SK-N-SH (cell line): ENCODE measurements at regions not wholly inside any gene's neighbourhood (a gene's known extent, or its start where the extent isn't known, plus 50 kb on each side); places are given as distances from the start of the nearest gene placed in this dataset.

Experiments used
- CTCF ChIA-PET: fragments of 300-600, 350-600 bp; formaldehyde crosslinking; extraction: SDS; loops from one replicate; lab custom pipeline; 2021; lab: Yijun Ruan, JAX
- POLR2A ChIA-PET: fragments of 350-600 bp; sonication (Branson Sonifier 250); formaldehyde crosslinking; extraction: SDS; loops from one replicate; lab custom pipeline; 2020; ENCODE audit warnings: antibody characterized with exemption, inconsistent platforms; lab: Yijun Ruan, JAX
- DNase-seq: peaks from one replicate; pipeline ENCODE4 v3.0.0; 2012
- H2AFZ ChIP-seq: fragments of 200-600 bp; sonication (generic); 2 replicates; pipeline ENCODE4 v1.8.1; 2016; ENCODE audit warnings: antibody characterized with exemption, mild to moderate bottlenecking, low read depth
- H3F3A ChIP-seq: fragments of 200-600 bp; sonication (generic); replicated peaks from 2 replicates; pipeline ENCODE3; 2016; ENCODE audit warnings: antibody characterized with exemption, mild to moderate bottlenecking; ENCODE audit not compliant: insufficient read depth
- H3K27ac ChIP-seq, 2 experiments: fragments of 200-500 bp in 1 of 2; fragments of 200-600 bp in 1 of 2; sonication (Bioruptor generic) in 1 of 2; sonication (generic), shearing (Covaris generic) in 1 of 2; 2 replicates each; pipeline versions ENCODE4 v1.5.1 to v1.6.1; 2014 to 2016; ENCODE audit warnings: low read depth in 2 of 2, inconsistent platforms in 1 of 2, low read length in 1 of 2, mild to moderate bottlenecking in 1 of 2, mixed read lengths in 1 of 2
- H3K27me3 ChIP-seq: fragments of 200-600 bp; sonication (generic), shearing (Covaris generic); 2 replicates; pipeline ENCODE4 v1.6.1; 2016; ENCODE audit warnings: mixed run types; ENCODE audit not compliant: insufficient read depth
- H3K36me3 ChIP-seq, 2 experiments: fragments of 200-500 bp in 1 of 2; fragments of 200-600 bp in 1 of 2; sonication (Bioruptor generic) in 1 of 2; sonication (generic) in 1 of 2; replicated peaks in 1 of 2; 2 replicates each; pipeline versions ENCODE3 to v1.5.1; 2014 to 2016; ENCODE audit warnings: low read length in 1 of 2, mild to moderate bottlenecking in 1 of 2; ENCODE audit not compliant: insufficient read depth in 2 of 2, control insufficient read depth in 1 of 2
- H3K4me1 ChIP-seq, 2 experiments: fragments of 200-500 bp in 1 of 2; fragments of 200-600 bp in 1 of 2; sonication (Bioruptor generic) in 1 of 2; sonication (generic), shearing (Covaris generic) in 1 of 2; 2 replicates each; pipeline versions ENCODE4 v1.5.1 to v1.6.1; 2014 to 2016; ENCODE audit warnings: low read depth in 1 of 2, low read length in 1 of 2, mixed run types in 1 of 2; ENCODE audit not compliant: insufficient read depth in 2 of 2, control insufficient read depth in 1 of 2
- H3K4me2 ChIP-seq: fragments of 200-600 bp; sonication (generic), shearing (Covaris generic); 2 replicates; pipeline ENCODE4 v1.6.1; 2017; ENCODE audit warnings: mixed run types
- H3K4me3 ChIP-seq, 2 experiments: fragments of 200-500 bp in 1 of 2; fragments of 200-600 bp in 1 of 2; sonication (Bioruptor generic) in 1 of 2; sonication (generic), shearing (Covaris generic) in 1 of 2; 2 replicates each; pipeline versions ENCODE4 v1.5.1 to v1.8.1; 2014 to 2016; ENCODE audit warnings: low read depth in 2 of 2, inconsistent platforms in 1 of 2, low read length in 1 of 2, mild to moderate bottlenecking in 1 of 2, mixed read lengths in 1 of 2, moderate library complexity in 1 of 2
- H3K79me2 ChIP-seq: fragments of 200-600 bp; sonication (generic); 2 replicates; pipeline ENCODE4 v1.8.1; 2017; ENCODE audit warnings: mild to moderate bottlenecking; ENCODE audit not compliant: insufficient read depth
- H3K9ac ChIP-seq: fragments of 200-600 bp; sonication (generic); 2 replicates; pipeline ENCODE4 v1.6.1; 2017; ENCODE audit warnings: mixed run types
- H3K9me2 ChIP-seq: fragments of 200-600 bp; sonication (generic); 2 replicates; pipeline ENCODE4 v1.6.1; 2017; ENCODE audit warnings: mixed run types
- H3K9me3 ChIP-seq: fragments of 200-600 bp; sonication (generic); 2 replicates; pipeline ENCODE4 v1.6.1; 2017; ENCODE audit warnings: mixed run types, mild to moderate bottlenecking, moderate library complexity
- H4K20me1 ChIP-seq: fragments of 200-600 bp; sonication (generic); 2 replicates; pipeline ENCODE4 v1.6.1; 2017; ENCODE audit warnings: mild to moderate bottlenecking, mixed run types; ENCODE audit not compliant: insufficient read depth
- CHD2 ChIP-seq: fragments of 150-350 bp; IDR thresholded peaks from 2 replicates; pipeline ENCODE4 v1.6.1; 2018; ENCODE audit warnings: low read length; ENCODE audit not compliant: partially characterized antibody
- ELF1 ChIP-seq: IDR thresholded peaks from 2 replicates; pipeline ENCODE4 v1.4.0; 2012
- EZH2phosphoT487 ChIP-seq: fragments of 200-600 bp; sonication (generic); IDR thresholded peaks from 2 replicates; pipeline ENCODE4 v1.6.1; 2017; ENCODE audit warnings: low read depth, mixed run types, mild to moderate bottlenecking, antibody characterized with exemption, moderate library complexity, borderline replicate concordance
- FOXM1 ChIP-seq: IDR thresholded peaks from 2 replicates; pipeline ENCODE4 v1.4.0; 2012; ENCODE audit warnings: low read depth, mild to moderate bottlenecking
- GATA2 ChIP-seq: sonication (generic); formaldehyde crosslinking; IDR thresholded peaks from 2 replicates; pipeline ENCODE4 v1.5.0; 2020; ENCODE audit warnings: mild to moderate bottlenecking, missing genetic modification reagents
- IRF3 ChIP-seq: fragments of 150-350 bp; IDR thresholded peaks from 2 replicates; pipeline ENCODE4 v1.6.1; 2016; ENCODE audit warnings: mild to moderate bottlenecking, low read depth, low read length
- JUND ChIP-seq: IDR thresholded peaks from 2 replicates; pipeline ENCODE4 v1.4.0; 2012
- MAX ChIP-seq: IDR thresholded peaks from 2 replicates; pipeline ENCODE4 v1.4.0; 2012; ENCODE audit warnings: low read depth
- MXI1 ChIP-seq: IDR thresholded peaks from 2 replicates; pipeline ENCODE4 v1.6.1; 2012; ENCODE audit warnings: mild to moderate bottlenecking, low read depth, low read length, improper control_type of control experiment
- NRF1 ChIP-seq: IDR thresholded peaks from 2 replicates; pipeline ENCODE4 v1.6.1; 2012; ENCODE audit warnings: low read depth, mild to moderate bottlenecking, low read length
- PBX3 ChIP-seq: IDR thresholded peaks from 2 replicates; pipeline ENCODE4; 2012
- POLR2AphosphoS5 ChIP-seq: IDR thresholded peaks from 2 replicates; pipeline ENCODE4 v1.6.1; 2012; ENCODE audit warnings: low read depth, low read length
- RFX5 ChIP-seq: IDR thresholded peaks from 2 replicates; pipeline ENCODE4 v1.6.1; 2012; ENCODE audit warnings: mild to moderate bottlenecking, improper control_type of control experiment, low read length
- RXRA ChIP-seq: IDR thresholded peaks from 2 replicates; pipeline ENCODE4 v1.4.0; 2012; ENCODE audit warnings: low read depth, mild to moderate bottlenecking, borderline replicate concordance
- SMC3 ChIP-seq: IDR thresholded peaks from 2 replicates; pipeline ENCODE4 v1.6.1; 2012; ENCODE audit warnings: low read depth, low read length, improper control_type of control experiment
- TAF1 ChIP-seq: IDR thresholded peaks from 2 replicates; pipeline ENCODE4 v1.6.1; 2012; ENCODE audit warnings: low read depth, mild to moderate bottlenecking, low read length, moderate library complexity, borderline replicate concordance
- TCF12 ChIP-seq: IDR thresholded peaks from 2 replicates; pipeline ENCODE4 v1.4.0; 2012
- USF1 ChIP-seq: IDR thresholded peaks from 2 replicates; pipeline ENCODE4 v1.4.0; 2012; ENCODE audit warnings: low read depth, borderline replicate concordance
- USF2 ChIP-seq: fragments of 150-350 bp; IDR thresholded peaks from 2 replicates; pipeline ENCODE4 v1.6.1; 2017; ENCODE audit warnings: antibody characterized with exemption, low read length, low read depth, borderline replicate concordance
- WGBS: methylation state at CpG from one replicate; pipeline ENCODE4 v1.1.6; 2017; ENCODE audit warnings: low lambda C conversion rate; 5-methylcytosine and 5-hydroxymethylcytosine counted together

- ChIA-PET POLR2A (no interaction called here), CTCF (interaction anchor here (0.8 kb wide), 1 partner anchor 13 kb away, joined by 4 read pairs; no protein-coding TSS in a partner anchor)
- H3K79me2 ChIP-seq, result no peaks in the 10 kb centered on the region
- H3K9me2 ChIP-seq, result no peaks in the 10 kb centered on the region
- no peak overlapping the region for H3K4me2 ChIP-seq
- DNase-seq, result no peak
- H3K9ac ChIP-seq, result no peak overlapping the region
- no peak overlapping the region for H2AFZ ChIP-seq
- WGBS, result 84% methylated on average over 4 of the region's 4 CpGs
- H3F3A ChIP-seq, result no peaks in the 10 kb centered on the region
- H3K27me3 ChIP-seq, result no peaks in the 10 kb centered on the region
- no peaks in the 10 kb centered on the region for H4K20me1 ChIP-seq
- H3K27ac ChIP-seq, result no peak overlapping the region
- no peaks in the 10 kb centered on the region for H3K9me3 ChIP-seq
- H3K4me3 ChIP-seq, result no peak overlapping the region
- no peaks in the 10 kb centered on the region for H3K4me1 ChIP-seq
- TF ChIP-seq NRF1 (no peak), MXI1 (no peak), RXRA (no peak), SMC3 (no peak), EZH2phosphoT487 (no peak), FOXM1 (no peak), JUND (no peak), IRF3 (no peak), MAX (no peak), GATA2 (CRISPR knock-in tag) (no peak), RFX5 (no peak), CHD2 (no peak), POLR2AphosphoS5 (no peak), TCF12 (no peak), TAF1 (no peak), PBX3 (no peak), ELF1 (no peak), USF1 (no peak), USF2 (no peak)
- H3K36me3 ChIP-seq, result no peaks in the 10 kb centered on the region
These were observed 395.0 kb downstream of the ZEB2 start for GRCh38 chr2:144124882-144125281.
